ENCODE measurements at regions not wholly inside any gene's neighbourhood (a gene's known extent, or its start where the extent isn't known, plus 50 kb on each side); places are given as distances from the start of the nearest gene placed in this dataset.

DNA sequence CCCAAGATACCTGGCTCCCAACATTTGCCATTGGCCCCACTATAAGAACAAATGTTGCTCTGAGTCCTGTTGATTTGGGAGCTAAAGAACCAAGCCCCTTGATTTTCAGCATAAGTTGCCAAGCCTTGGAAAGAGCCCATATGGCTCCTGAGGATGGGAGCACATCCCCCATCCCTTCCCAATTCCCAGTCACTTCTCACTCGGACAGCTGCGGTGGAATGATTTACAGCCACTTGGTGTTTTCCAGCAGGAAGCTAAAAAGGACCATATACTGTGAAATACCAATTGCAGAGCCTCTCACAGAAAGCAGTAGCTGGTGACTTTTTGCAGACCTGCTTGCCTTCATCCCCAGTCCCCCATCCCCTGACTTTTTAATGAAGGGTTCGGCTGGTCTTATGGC lies 524.6 kb downstream of the GRIN2A start:
- TF ChIP-seq POLR2A (IDR thresholded peaks at IDR 0.05) (no peak), CTCF (IDR thresholded peaks at IDR 0.05) (no peak), POLR2AphosphoS5 (IDR thresholded peaks at IDR 0.05) (no peak)

Measured in breast epithelium (tissue), 3 donors.